Naive B cell (primary cell): ENCODE measurements at regions not wholly inside any gene's neighbourhood (a gene's known extent, or its start where the extent isn't known, plus 50 kb on each side); places are given as distances from the start of the nearest gene placed in this dataset.
"Not testable (repeated sequence)": the region's sequence is repeated elsewhere in the genome, so short reads cannot be mapped to it uniquely, and the experiment has no call there.

Source experiments
- ATAC-seq, 2 donors: fragments of 150-1000 bp; cut with Tn5 transposase; 2 replicates each; pipeline ENCODE4 v1.10.0; 2021; ENCODE audit warnings: low read depth in 2 of 2, mild to moderate bottlenecking in 2 of 2, moderate library complexity in 2 of 2
- DNase-seq: peaks from one replicate; pipeline ENCODE4 v3.0.0; 2022
- H3K27ac Mint-ChIP-seq, 6 donors: one replicate each; pipeline ENCODE4 v1.8.0; 2020 to 2022; ENCODE audit warnings: mild to moderate bottlenecking in 6 of 6, mixed read lengths in 6 of 6, moderate library complexity in 5 of 6, inconsistent platforms in 2 of 6
- H3K27me3 Mint-ChIP-seq, 3 donors: one replicate each; pipeline ENCODE4 v1.8.0; 2021 to 2022; ENCODE audit warnings: mixed read lengths in 3 of 3, mild to moderate bottlenecking in 1 of 3
- H3K36me3 Mint-ChIP-seq, 2 donors: one replicate each; pipeline ENCODE4 v1.8.0; 2020 to 2022; ENCODE audit warnings: mixed read lengths in 2 of 2, inconsistent platforms in 1 of 2, mild to moderate bottlenecking in 1 of 2
- H3K4me1 Mint-ChIP-seq, 3 donors: one replicate each; pipeline ENCODE4 v1.8.0; 2020 to 2022; ENCODE audit warnings: mixed read lengths in 3 of 3, inconsistent platforms in 1 of 3, mild to moderate bottlenecking in 1 of 3, moderate library complexity in 1 of 3
- H3K4me3 Mint-ChIP-seq, 8 donors: one replicate each; pipeline ENCODE4 v1.8.0; 2020 to 2022; ENCODE audit warnings: mild to moderate bottlenecking in 8 of 8, mixed read lengths in 8 of 8, moderate library complexity in 8 of 8, inconsistent platforms in 2 of 8
- H3K9me3 Mint-ChIP-seq, 7 donors: one replicate each; pipeline ENCODE4 v1.8.0; 2020 to 2022; ENCODE audit warnings: mixed read lengths in 7 of 7, mild to moderate bottlenecking in 5 of 7, inconsistent platforms in 2 of 7, moderate library complexity in 1 of 7

DNA sequence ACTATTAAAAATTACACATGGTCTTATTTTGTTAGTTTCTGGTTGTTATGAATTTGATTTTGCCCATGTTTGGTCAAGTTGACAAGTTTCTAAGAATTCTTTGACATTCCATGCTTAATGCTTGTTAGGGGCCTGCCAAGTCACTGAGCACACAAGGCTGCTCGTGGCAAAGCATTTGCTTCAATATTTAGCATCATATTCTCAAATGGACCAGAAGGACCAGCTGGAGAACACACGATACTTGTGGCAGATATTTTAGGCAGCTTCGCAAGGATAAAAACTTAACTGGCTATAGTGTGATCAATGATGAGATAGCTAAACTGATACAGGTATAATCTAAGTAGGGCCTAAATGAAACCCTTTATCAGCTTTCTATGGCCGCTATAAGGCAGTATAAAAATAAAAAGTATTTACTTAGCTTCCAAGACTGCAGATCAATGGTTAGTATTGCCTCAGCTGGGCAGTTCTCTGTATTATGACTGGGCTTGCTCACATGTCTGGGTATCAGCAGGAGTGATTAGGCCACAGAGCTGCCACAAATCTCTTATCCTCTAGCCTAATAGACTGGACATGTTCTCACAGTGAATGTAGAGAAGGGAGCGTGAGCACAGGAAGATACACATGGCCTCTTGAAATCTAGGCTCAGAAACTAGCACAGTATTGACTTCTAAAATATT is 155.9 kb upstream of the SPRY2 start:
- ATAC-seq (no peak), DNase-seq (no peak)
- H3K4me1 Mint-ChIP-seq: no peaks in the 10 kb centered on the region

DNA sequence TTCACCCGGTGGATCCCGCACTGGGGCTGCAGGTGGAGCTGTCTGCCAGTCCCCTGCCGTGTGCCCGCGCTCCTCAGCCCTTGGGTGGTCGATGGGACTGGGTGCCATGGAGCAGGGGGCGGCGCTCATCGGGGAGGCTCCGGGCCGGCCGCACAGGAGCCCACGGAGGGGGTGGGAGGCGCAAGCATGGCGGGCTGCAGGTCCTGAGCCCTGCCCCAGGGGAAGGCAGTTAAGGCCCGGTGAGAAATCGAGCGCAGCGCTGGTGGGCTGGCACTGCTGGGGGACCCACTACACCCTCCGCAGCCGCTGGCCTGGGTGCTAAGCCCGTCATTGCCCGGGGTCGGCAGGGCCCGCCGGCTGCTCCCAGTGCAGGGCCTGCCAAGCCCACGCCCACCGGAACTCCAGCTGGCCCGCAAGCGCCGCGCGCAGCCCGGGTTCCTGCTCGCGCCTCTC is 149.6 kb upstream of the SPRY2 start:
- not testable (repeated sequence) for DNase-seq, H3K36me3 Mint-ChIP-seq, H3K4me3 Mint-ChIP-seq, H3K4me1 Mint-ChIP-seq, H3K27me3 Mint-ChIP-seq, ATAC-seq, H3K27ac Mint-ChIP-seq, H3K9me3 Mint-ChIP-seq

More for the DNA sequence above, 155.9 kb upstream of the SPRY2 start:
- Mint-ChIP-seq H3K4me3 (no peak overlapping the region), H3K9me3 (no peaks in the 10 kb centered on the region), H3K27ac (no peak overlapping the region), H3K27me3 (no peaks in the 10 kb centered on the region), H3K36me3 (no peaks in the 10 kb centered on the region)

DNA sequence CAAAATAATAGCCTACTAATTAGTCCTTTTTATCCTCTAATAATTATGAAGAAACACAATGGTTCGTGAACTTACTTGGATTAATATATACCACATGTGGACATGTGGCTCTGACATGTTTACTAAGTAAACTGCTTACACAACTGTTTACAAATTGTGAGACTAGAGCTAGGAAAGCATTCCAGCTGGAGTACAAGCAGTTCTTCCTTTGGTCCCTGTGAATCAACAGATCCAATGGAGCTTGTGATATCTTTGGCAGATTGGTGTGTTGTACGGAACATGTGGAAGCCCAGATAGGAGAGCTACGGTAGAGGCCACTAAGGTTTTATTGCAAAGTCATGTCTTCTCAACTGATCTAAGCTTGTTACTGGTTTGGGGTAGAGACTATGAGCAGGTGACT is 145.5 kb upstream of the SPRY2 start:
- DNase-seq: no peak
- H3K27ac Mint-ChIP-seq: no peak overlapping the region
- no peaks in the 10 kb centered on the region for H3K9me3 Mint-ChIP-seq
- H3K27me3 Mint-ChIP-seq: no peaks in the 10 kb centered on the region
- H3K4me3 Mint-ChIP-seq: no peak overlapping the region
- no peaks in the 10 kb centered on the region for H3K36me3 Mint-ChIP-seq
- H3K4me1 Mint-ChIP-seq: no peaks in the 10 kb centered on the region
- ATAC-seq: no peak

DNA sequence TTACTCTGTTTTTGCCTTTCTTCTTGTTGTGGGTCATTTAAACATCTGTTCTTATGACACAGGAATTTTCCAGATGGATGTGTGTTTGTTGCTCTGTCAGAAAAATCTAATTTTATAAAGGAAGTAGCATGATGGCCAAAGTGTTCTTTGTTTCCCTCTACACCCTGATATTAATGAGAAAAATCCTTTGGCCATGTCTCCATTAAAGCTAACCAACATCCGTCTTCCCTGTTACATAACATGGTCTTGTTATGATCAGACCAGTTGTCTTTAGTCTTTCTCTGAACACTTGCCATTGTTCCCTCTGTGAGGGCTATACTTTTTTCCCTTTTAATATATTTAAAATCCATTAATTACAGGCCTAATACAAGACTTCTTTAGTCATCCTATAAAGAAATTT is 142.2 kb upstream of the SPRY2 start:
- Mint-ChIP-seq H3K27ac (peak overlapping the region in 1 of 6 donors; percentile 15), H3K4me3 (no peak overlapping the region), H3K27me3 (no peaks in the 10 kb centered on the region), H3K36me3 (no peaks in the 10 kb centered on the region), H3K9me3 (peaks cover 0 to 4% (median 0%) of the 10 kb centered on the region in 7 donors), H3K4me1 (no peaks in the 10 kb centered on the region)
- ATAC-seq: no peak
- DNase-seq: no peak

DNA sequence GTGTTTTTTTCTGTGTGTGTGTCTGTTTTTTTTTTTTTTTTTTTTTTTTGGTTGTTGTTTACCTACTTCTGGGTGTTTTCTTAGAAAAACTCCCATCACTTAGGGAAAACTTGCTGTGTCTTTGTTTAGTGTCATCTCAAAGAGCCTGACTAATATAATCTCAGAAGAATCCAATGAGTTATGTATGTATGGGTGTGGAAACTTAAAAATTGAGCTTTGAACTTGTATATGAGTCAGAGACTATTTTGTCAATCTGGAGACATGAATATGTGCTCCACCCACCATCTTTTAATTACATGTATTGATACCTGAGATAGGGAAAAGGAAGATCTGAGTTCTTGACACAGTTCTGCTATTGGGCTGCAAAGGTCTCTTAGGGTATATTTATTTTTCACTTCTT is 140.7 kb upstream of the SPRY2 start:
- DNase-seq (no peak), ATAC-seq (no peak)
- Mint-ChIP-seq H3K4me1 (no peaks in the 10 kb centered on the region), H3K27ac (no peak overlapping the region), H3K9me3 (peaks cover 0 to 4% (median 0%) of the 10 kb centered on the region in 7 donors), H3K36me3 (no peaks in the 10 kb centered on the region), H3K4me3 (no peak overlapping the region), H3K27me3 (no peaks in the 10 kb centered on the region)

DNA sequence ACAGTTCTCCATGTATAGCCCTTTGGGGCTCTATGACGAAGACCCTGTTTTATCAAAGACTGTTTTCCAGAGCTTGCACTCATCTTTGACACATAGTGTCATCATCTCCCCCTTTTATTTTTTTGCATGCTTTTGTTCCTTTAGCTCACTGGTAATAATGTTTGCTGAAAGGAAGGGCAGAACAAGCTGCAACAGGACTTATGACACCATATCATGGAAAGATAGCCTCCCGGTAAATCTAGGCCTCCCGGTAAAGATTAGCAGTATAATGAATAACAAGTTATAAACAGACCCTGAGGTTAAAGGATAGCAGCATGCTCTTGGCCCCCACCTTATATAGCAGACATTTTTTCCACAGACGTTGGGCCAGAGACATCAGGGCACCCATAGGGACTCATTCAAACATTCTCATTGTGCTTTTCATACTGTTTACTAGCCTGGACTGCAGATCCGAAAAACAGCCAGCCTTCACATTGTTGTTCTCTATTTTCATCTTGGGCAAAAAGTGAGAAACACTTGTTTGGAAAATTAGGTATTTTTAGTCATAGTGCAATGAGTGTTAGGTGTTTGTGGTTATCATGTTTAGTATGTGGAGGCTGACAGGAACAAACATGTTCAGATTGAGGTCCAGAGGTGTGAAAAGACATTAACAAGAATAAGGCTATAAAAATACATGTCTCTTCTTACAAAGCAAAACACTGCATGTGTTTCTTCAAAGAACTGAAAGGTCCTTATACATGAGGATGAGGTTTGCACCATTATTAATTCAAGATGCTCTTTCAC is 136.9 kb upstream of the SPRY2 start:
- H3K36me3 Mint-ChIP-seq: no peaks in the 10 kb centered on the region
- H3K4me3 Mint-ChIP-seq: no peak overlapping the region
- H3K27me3 Mint-ChIP-seq: no peaks in the 10 kb centered on the region
- peak overlapping the region in 1 of 6 donors; percentile 29 for H3K27ac Mint-ChIP-seq
- H3K9me3 Mint-ChIP-seq: peaks cover 0 to 4% (median 0%) of the 10 kb centered on the region in 7 donors
- ATAC-seq (no peak), DNase-seq (no peak)
- no peaks in the 10 kb centered on the region for H3K4me1 Mint-ChIP-seq

DNA sequence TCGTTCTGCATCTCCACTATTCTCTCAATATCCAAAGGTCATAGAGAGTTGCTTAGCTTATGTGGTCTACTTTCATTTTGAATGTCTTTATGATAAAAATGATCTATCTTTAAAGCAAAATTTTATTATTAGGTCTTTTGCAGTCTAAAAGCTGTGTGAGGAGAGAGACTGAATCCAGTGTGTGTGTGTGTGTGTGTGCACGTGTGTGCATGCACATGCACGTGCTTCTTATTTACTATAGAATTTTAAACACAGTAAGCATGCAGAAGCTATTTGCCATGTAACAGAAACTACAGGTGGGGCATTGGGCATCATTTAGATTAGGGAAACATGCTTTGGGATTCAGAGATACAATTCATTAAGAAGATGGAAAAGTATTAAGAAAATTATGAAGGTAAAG is 136.0 kb upstream of the SPRY2 start:
- no peaks in the 10 kb centered on the region for H3K4me1 Mint-ChIP-seq
- no peak for DNase-seq
- H3K27ac Mint-ChIP-seq: no peak overlapping the region
- no peak for ATAC-seq
- peaks cover 0 to 4% (median 0%) of the 10 kb centered on the region in 7 donors for H3K9me3 Mint-ChIP-seq
- no peak overlapping the region for H3K4me3 Mint-ChIP-seq
- H3K36me3 Mint-ChIP-seq: no peaks in the 10 kb centered on the region
- H3K27me3 Mint-ChIP-seq: no peaks in the 10 kb centered on the region

DNA sequence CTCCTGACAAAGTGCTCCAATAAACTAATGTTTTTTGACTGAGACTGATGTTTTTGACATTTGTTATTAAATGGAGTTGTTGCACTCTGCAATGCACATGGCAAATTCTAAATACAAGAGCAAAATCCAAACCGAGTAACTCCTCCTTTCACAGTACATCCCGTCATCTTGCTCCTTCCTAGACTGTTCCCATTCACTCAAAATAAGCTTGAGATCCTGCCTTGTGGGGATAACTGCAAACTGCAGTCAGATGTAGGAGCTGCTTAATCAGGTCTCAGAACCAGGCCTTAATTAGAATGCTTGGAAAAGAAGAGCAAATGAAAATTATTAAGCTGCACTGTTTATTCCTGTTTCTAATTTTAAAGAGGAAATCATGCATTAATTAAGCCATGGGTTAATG is 134.8 kb upstream of the SPRY2 start:
- ATAC-seq (no peak), DNase-seq (no peak)
- peaks cover 0 to 4% (median 0%) of the 10 kb centered on the region in 7 donors for H3K9me3 Mint-ChIP-seq
- no peaks in the 10 kb centered on the region for H3K27me3 Mint-ChIP-seq
- H3K27ac Mint-ChIP-seq: no peak overlapping the region
- no peaks in the 10 kb centered on the region for H3K36me3 Mint-ChIP-seq
- H3K4me1 Mint-ChIP-seq: no peaks in the 10 kb centered on the region
- H3K4me3 Mint-ChIP-seq: no peak overlapping the region

DNA sequence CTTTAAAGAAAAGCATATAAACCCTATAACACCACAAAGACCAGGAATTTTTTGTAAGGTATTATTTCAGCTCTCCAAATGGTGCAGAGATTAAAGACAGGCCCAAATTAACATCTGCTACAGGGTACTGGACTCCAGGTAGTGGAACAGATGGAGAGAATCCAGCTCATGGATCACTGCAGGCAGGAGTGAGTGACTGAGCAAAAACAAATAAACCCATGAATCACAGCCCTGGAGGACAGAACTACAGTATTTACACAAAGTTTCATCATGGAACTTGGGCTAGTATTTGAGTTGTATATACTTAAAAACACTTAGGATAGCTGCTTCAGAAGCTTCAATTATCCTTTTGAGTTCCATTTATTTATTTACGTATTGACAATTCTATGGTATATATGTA is 132.8 kb upstream of the SPRY2 start:
- Mint-ChIP-seq H3K36me3 (no peaks in the 10 kb centered on the region), H3K4me1 (no peaks in the 10 kb centered on the region), H3K9me3 (peaks cover 0 to 1% (median 0%) of the 10 kb centered on the region in 7 donors), H3K4me3 (no peak overlapping the region), H3K27me3 (no peaks in the 10 kb centered on the region), H3K27ac (no peak overlapping the region)
- ATAC-seq (no peak), DNase-seq (no peak)

DNA sequence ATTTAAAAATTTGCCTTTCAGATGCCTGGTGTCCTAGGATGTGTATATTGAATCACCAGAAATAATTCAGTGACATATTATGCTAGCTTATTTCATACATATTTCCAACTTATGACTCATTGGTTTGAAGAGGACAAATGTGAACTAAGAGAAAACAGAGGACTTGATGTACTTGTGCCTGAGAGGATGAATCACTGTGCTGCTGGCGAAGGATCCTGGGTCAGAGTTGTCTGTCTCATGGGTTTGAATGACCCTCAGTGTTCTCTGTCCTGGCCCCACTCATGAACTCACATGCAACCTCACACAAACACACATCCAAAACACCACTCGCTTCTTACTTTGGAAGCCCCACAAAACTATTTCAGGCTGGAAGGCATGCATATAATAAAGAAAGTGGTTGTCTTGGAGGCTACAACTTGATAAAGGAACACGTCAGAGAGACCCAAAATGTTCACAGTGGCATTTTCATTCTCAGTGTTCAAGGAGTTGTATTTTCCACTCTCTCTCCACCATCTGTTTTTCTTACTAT is 129.0 kb upstream of the SPRY2 start:
- DNase-seq: no peak
- Mint-ChIP-seq H3K36me3 (no peaks in the 10 kb centered on the region), H3K27me3 (no peaks in the 10 kb centered on the region), H3K27ac (no peak overlapping the region), H3K4me3 (no peak overlapping the region), H3K4me1 (no peaks in the 10 kb centered on the region), H3K9me3 (no peaks in the 10 kb centered on the region)
- ATAC-seq: no peak

DNA sequence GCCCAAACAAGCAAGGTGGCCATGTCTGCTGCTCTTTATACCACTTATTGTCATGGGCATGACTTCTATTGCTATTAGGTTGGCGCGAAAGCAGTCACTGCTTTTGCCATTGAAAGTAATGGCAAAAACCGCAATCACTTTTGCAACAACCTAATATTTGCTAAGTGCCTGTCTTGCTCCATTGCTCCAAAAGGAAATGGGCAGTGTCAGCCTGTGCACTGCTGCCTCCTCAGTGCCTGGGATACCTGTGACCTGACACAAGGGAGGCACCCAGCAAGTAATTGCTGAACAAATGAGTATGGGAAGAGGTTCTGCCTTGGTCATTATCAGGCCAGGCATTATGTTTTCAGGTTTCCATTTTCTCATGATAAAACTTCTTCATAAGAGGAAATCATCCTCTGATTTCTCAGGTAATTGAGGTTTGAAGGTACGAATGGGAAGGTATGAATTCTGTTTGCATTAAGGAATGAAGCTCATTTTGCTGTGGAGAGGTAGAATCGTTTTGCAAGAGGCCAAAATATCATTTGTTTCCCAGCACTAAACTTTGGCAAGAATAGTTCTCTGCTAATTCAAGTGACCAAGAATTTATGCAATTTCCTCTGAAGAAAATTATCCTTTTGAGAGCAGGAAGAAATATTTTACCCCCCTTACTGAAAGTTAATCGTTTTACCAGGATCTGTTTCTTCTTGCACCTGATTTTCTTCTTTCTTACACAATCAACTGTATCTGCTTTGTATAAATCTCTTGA is 128.4 kb upstream of the SPRY2 start:
- no peaks in the 10 kb centered on the region for H3K4me1 Mint-ChIP-seq
- ATAC-seq: no peak
- H3K27ac Mint-ChIP-seq: no peak overlapping the region
- DNase-seq: no peak
- no peak overlapping the region for H3K4me3 Mint-ChIP-seq
- H3K36me3 Mint-ChIP-seq: no peaks in the 10 kb centered on the region
- no peaks in the 10 kb centered on the region for H3K9me3 Mint-ChIP-seq
- H3K27me3 Mint-ChIP-seq: no peaks in the 10 kb centered on the region

DNA sequence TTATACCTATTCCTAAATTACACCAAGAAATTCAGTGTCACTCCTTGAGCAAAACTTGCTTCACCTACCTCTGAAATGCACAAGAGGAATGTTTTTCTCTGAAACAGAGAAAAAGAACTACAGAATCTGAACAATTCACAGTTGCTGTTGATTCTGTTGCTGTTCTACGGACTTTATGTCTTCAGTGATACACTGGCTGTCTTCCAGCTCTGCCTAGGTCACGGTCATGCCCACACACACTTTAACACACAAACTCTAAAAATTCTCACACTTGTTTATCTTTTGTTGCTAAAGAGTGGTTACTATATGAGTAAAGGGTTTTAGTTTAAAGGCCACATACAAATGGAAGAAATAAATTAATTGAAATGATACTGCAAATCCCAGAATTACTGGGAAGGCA is 124.4 kb upstream of the SPRY2 start:
- H3K9me3 Mint-ChIP-seq: no peaks in the 10 kb centered on the region
- H3K4me3 Mint-ChIP-seq: no peak overlapping the region
- no peak overlapping the region for H3K27ac Mint-ChIP-seq
- H3K36me3 Mint-ChIP-seq: no peaks in the 10 kb centered on the region
- H3K4me1 Mint-ChIP-seq: no peaks in the 10 kb centered on the region
- ATAC-seq (no peak), DNase-seq (no peak)
- H3K27me3 Mint-ChIP-seq: no peaks in the 10 kb centered on the region

DNA sequence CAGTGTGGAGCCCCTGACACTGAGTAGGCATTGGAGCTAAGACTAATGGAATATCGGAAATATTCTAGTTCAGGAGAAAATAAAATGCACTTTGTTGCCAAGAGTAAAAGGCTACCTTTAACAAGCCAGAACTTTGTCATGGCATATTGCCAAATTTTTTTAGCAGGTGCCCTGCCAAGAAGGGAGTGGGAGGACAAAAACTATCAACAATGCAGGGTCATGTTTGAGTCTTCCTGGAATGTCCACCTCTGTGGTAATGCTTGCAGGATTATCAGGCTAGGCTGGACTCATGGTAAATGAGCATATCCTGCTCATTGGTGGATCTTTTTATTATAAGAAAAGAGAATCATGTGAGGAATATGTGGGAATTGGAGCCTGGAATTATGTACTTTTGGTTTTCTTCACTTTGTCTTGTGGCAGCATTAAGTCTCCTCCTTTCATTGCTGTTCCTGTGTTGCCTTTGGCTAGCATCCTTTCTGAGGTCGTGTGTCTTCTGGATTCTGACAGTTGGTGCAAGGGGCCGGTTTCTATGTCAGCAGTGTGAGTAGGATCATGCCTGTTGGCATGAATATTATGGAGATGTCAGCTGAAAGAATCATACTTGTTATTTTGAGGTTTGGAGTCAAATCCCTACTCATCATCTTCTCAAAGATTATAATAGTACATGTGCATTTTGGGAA is 122.9 kb upstream of the SPRY2 start:
- DNase-seq (no peak), ATAC-seq (no peak)
- Mint-ChIP-seq H3K36me3 (no peaks in the 10 kb centered on the region), H3K27me3 (no peaks in the 10 kb centered on the region), H3K4me1 (peaks cover 0 to 9% (median 2%) of the 10 kb centered on the region in 3 donors), H3K4me3 (no peak overlapping the region), H3K9me3 (no peaks in the 10 kb centered on the region), H3K27ac (no peak overlapping the region)
